ENCODE measurements at regions not wholly inside any gene's neighbourhood (a gene's known extent, or its start where the extent isn't known, plus 50 kb on each side); places are given as distances from the start of the nearest gene placed in this dataset.

- 25 to 26% methylated on average over 2 of the region's 2 CpGs for WGBS, 2 donors
- no peak for TF ChIP-seq CTCF (IDR thresholded peaks at IDR 0.05)
- no peak for DNase-seq (ENCODE audit: low spot score in 2 of 2)
- intact Hi-C loops (cut with DNase I; ENCODE audit: low total_unique reads): no loop called here
- H3K4me3 ChIP-seq (ENCODE audit: low read depth, poor library complexity, severe bottlenecking): no peak overlapping the region
These were observed 510.9 kb downstream of the PPP4R3C start for GRCh38 chrX:26952213-26952612.

GRCh38 chrX:26927419-26927818, 535.7 kb downstream of the PPP4R3C start:
- intact Hi-C loops (cut with DNase I; ENCODE audit: low total_unique reads): no loop called here
- 59 to 78% methylated on average over 2 of the region's 2 CpGs for WGBS, 2 donors
- H3K4me3 ChIP-seq (ENCODE audit: low read depth, poor library complexity, severe bottlenecking): no peak overlapping the region
- TF ChIP-seq CTCF (IDR thresholded peaks at IDR 0.05) (no peak), POLR2A (IDR thresholded peaks at IDR 0.05) (no peak)
- DNase-seq (ENCODE audit: low spot score in 2 of 2): no peak

- intact Hi-C loops (cut with DNase I; ENCODE audit: low total_unique reads): no loop called here
- TF ChIP-seq CTCF (IDR thresholded peaks at IDR 0.05) (no peak), POLR2A (IDR thresholded peaks at IDR 0.05) (no peak)
- DNase-seq (ENCODE audit: low spot score in 2 of 2): no peak
- H3K4me3 ChIP-seq (ENCODE audit: low read depth, poor library complexity, severe bottlenecking): no peak overlapping the region
These were observed 538.1 kb downstream of the PPP4R3C start for GRCh38 chrX:26925088-26925487.

GRCh38 chrX:26922278-26922677, 540.9 kb downstream of the PPP4R3C start:
- TF ChIP-seq POLR2A (IDR thresholded peaks at IDR 0.05) (no peak), CTCF (IDR thresholded peaks at IDR 0.05) (no peak)
- intact Hi-C loops (cut with DNase I; ENCODE audit: low total_unique reads): no loop called here
- no peak overlapping the region for H3K4me3 ChIP-seq (ENCODE audit: low read depth, poor library complexity, severe bottlenecking)
- 66 to 69% methylated on average over 3 of the region's 3 CpGs for WGBS, 2 donors
- DNase-seq (ENCODE audit: low spot score in 2 of 2): no peak

GRCh38 chrX:26918631-26919030, 544.5 kb downstream of the PPP4R3C start:
- no peak for DNase-seq (ENCODE audit: low spot score in 2 of 2)
- 48 to 51% methylated on average over 3 to 4 of the region's 4 CpGs for WGBS, 2 donors
- intact Hi-C loops (cut with DNase I; ENCODE audit: low total_unique reads): no loop called here
- no peak overlapping the region for H3K4me3 ChIP-seq (ENCODE audit: low read depth, poor library complexity, severe bottlenecking)
- no peak for TF ChIP-seq POLR2A (IDR thresholded peaks at IDR 0.05)
- TF ChIP-seq CTCF (IDR thresholded peaks at IDR 0.05): no peak

- TF ChIP-seq CTCF (IDR thresholded peaks at IDR 0.05): no peak
- no peak for TF ChIP-seq POLR2A (IDR thresholded peaks at IDR 0.05)
- no peak for DNase-seq (ENCODE audit: low spot score in 2 of 2)
- no peak overlapping the region for H3K4me3 ChIP-seq (ENCODE audit: low read depth, poor library complexity, severe bottlenecking)
- intact Hi-C loops (cut with DNase I; ENCODE audit: low total_unique reads): no loop called here
- 78 to 85% methylated on average over 5 of the region's 5 CpGs for WGBS, 2 donors
These were observed 546.1 kb downstream of the PPP4R3C start for GRCh38 chrX:26916991-26917390.

Measured in lower leg skin (tissue), 4 donors.